Transverse colon (tissue), 4 donors: ENCODE measurements at regions not wholly inside any gene's neighbourhood (a gene's known extent, or its start where the extent isn't known, plus 50 kb on each side); places are given as distances from the start of the nearest gene placed in this dataset.

ENCODE experiments used
- DNase-seq: peaks from one replicate; pipeline ENCODE4 v3.0.0-alpha.2; 2019
- H3K27ac ChIP-seq, 4 donors: fragments of 200-600 bp; sonication (generic); 2 replicates each; pipeline ENCODE4 v1.5.1; 2016 to 2018; ENCODE audit warnings: inconsistent platforms in 4 of 4
- H3K27me3 ChIP-seq: fragments of 200-600 bp; sonication (generic); 2 replicates; pipeline ENCODE4 v1.5.1; 2017; ENCODE audit warnings: inconsistent platforms
- H3K36me3 ChIP-seq, 4 donors: fragments of 200-600 bp; sonication (generic); 2 replicates each; pipeline ENCODE4 v1.5.1; 2017 to 2019; ENCODE audit warnings: inconsistent platforms in 4 of 4
- H3K4me1 ChIP-seq, 4 donors: fragments of 200-600 bp; sonication (generic); 2 replicates each; pipeline ENCODE4 v1.5.1; 2017 to 2020; ENCODE audit warnings: inconsistent platforms in 4 of 4
- H3K4me3 ChIP-seq, 4 donors: fragments of 200-600 bp; sonication (generic); 1 replicate in 1 of 4; 2 replicates in 3 of 4; pipeline versions ENCODE4 v1.5.1 to v1.6.1; 2017 to 2019; ENCODE audit warnings: inconsistent platforms in 4 of 4
- H3K9me3 ChIP-seq, 2 donors: fragments of 200-600 bp; sonication (generic); 2 replicates each; pipeline ENCODE4 v1.5.1; 2017 to 2019; ENCODE audit warnings: inconsistent platforms in 2 of 2
- CTCF ChIP-seq, 5 experiments: fragments of 200-600 bp in 3 of 5; fragments of 450-650 bp in 2 of 5; sonication (generic) in 3 of 5; IDR thresholded peaks; 1 replicate in 2 of 5; 2 replicates in 3 of 5; pipeline ENCODE4 v1.5.1; 2016 to 2017; ENCODE audit warnings: antibody characterized with exemption in 5 of 5, inconsistent platforms in 3 of 5, mild to moderate bottlenecking in 2 of 5, moderate library complexity in 1 of 5
- EP300 ChIP-seq: sonication (generic); formaldehyde crosslinking; IDR thresholded peaks from one replicate; pipeline ENCODE4 v1.6.1; 2017; ENCODE audit warnings: antibody characterized with exemption, low read depth
- POLR2A ChIP-seq: fragments of 450-650 bp; IDR thresholded peaks from one replicate; pipeline ENCODE4 v1.6.1; 2016; ENCODE audit warnings: antibody characterized with exemption, mild to moderate bottlenecking, moderate library complexity
- POLR2AphosphoS5 ChIP-seq, 3 donors: sonication (generic); formaldehyde crosslinking; IDR thresholded peaks; one replicate each; pipeline ENCODE4 v1.6.1; 2016; ENCODE audit warnings: antibody characterized with exemption in 3 of 3
- WGBS, 2 donors: methylation state at CpG; one replicate each; pipeline ENCODE4 v1.1.5; 2018; ENCODE audit warnings: low coverage in 1 of 2; 5-methylcytosine and 5-hydroxymethylcytosine counted together
- in situ Hi-C, 4 donors: fragments of 200-750 bp; cut with MboI; loops; one replicate each; pipeline versions ENCODE4 v1.15.0 to v1.15.1; 2017; ENCODE audit warnings: low sequenced_read_pairs in 3 of 4, low pct_ligation_motif_present in 1 of 4, low pct_unique_long_range_greater_than_20kb in 1 of 4
- intact Hi-C: fragments of 100-400 bp; cut with DNase I; formaldehyde crosslinking; loops from one replicate; pipeline ENCODE4 v1.15.1; 2023; ENCODE audit warnings: low total_unique reads

- no peaks in the 10 kb centered on the region for H3K36me3 ChIP-seq
- TF ChIP-seq CTCF (IDR thresholded peaks at IDR 0.05): no peak
- TF ChIP-seq POLR2A: no peak
- no peak for TF ChIP-seq POLR2AphosphoS5 (IDR thresholded peaks at IDR 0.05)
- no peak for TF ChIP-seq EP300
Observed at GRCh38 chr2:36203366-36203765, 152.2 kb upstream of the CRIM1 start.

GRCh38 chr2:36197181-36197971 lies 158.2 kb upstream of the CRIM1 start:
- in situ Hi-C loops (no loop called here), intact Hi-C loops (no loop called here)
- Histone ChIP-seq H3K36me3 (no peaks in the 10 kb centered on the region), H3K4me1 (no peaks in the 10 kb centered on the region), H3K27me3 (no peaks in the 10 kb centered on the region), H3K9me3 (no peaks in the 10 kb centered on the region), H3K27ac (no peak overlapping the region), H3K4me3 (no peak overlapping the region)
- 58 to 64% methylated on average over 5 of the region's 5 CpGs for WGBS, 2 donors
- DNase-seq: no peak
- TF ChIP-seq POLR2A (no peak), POLR2AphosphoS5 (IDR thresholded peaks at IDR 0.05) (no peak), CTCF (IDR thresholded peaks at IDR 0.05) (no peak), EP300 (no peak)

More at GRCh38 chr2:36203366-36203765, 152.2 kb upstream of the CRIM1 start:
- Histone ChIP-seq H3K27me3 (no peaks in the 10 kb centered on the region), H3K9me3 (no peaks in the 10 kb centered on the region), H3K27ac (no peak overlapping the region), H3K4me1 (no peaks in the 10 kb centered on the region), H3K4me3 (no peak overlapping the region)
- no peak for DNase-seq
- intact Hi-C loops: no loop called here
- WGBS, 2 donors: 73 to 76% methylated on average over 4 to 5 of the region's 5 CpGs
- in situ Hi-C loops: no loop called here

- in situ Hi-C loops: no loop called here
Observed at GRCh38 chr2:36193680-36194079, 161.9 kb upstream of the CRIM1 start.

GRCh38 chr2:36192983-36193382 lies 162.6 kb upstream of the CRIM1 start:
- Histone ChIP-seq H3K4me1 (no peaks in the 10 kb centered on the region), H3K4me3 (no peak overlapping the region), H3K36me3 (no peaks in the 10 kb centered on the region), H3K27me3 (no peaks in the 10 kb centered on the region), H3K9me3 (no peaks in the 10 kb centered on the region), H3K27ac (no peak overlapping the region)
- 26 to 38% methylated on average over 1 of the region's 1 CpG for WGBS, 2 donors
- intact Hi-C loops (no loop called here), in situ Hi-C loops (no loop called here)
- DNase-seq: no peak
- TF ChIP-seq POLR2AphosphoS5 (IDR thresholded peaks at IDR 0.05) (no peak), POLR2A (no peak), CTCF (IDR thresholded peaks at IDR 0.05) (no peak), EP300 (no peak)

More at GRCh38 chr2:36193680-36194079, 161.9 kb upstream of the CRIM1 start:
- H3K27me3 ChIP-seq: no peaks in the 10 kb centered on the region
- no peak for TF ChIP-seq EP300
- no peak for TF ChIP-seq POLR2AphosphoS5 (IDR thresholded peaks at IDR 0.05)
- TF ChIP-seq CTCF (IDR thresholded peaks at IDR 0.05): no peak
- no peak for TF ChIP-seq POLR2A
- H3K36me3 ChIP-seq: no peaks in the 10 kb centered on the region
- no peak overlapping the region for H3K27ac ChIP-seq
- no peak for DNase-seq
- H3K4me3 ChIP-seq: no peak overlapping the region
- H3K9me3 ChIP-seq: no peaks in the 10 kb centered on the region
- H3K4me1 ChIP-seq: no peaks in the 10 kb centered on the region
- intact Hi-C loops: no loop called here
